MCF 10A (cell line): ENCODE measurements at regions not wholly inside any gene's neighbourhood (a gene's known extent, or its start where the extent isn't known, plus 50 kb on each side); places are given as distances from the start of the nearest gene placed in this dataset.

ENCODE experiments used
- BruUV-seq: library from RNA; stranded (reverse); fragments of 400-500 nt; replicated peaks from 2 replicates; lab custom pipeline; 2021; lab: Mats Ljungman, UMichigan
- CTCF ChIA-PET: fragments of 300-600 bp; sonication (Branson Sonifier 250); formaldehyde crosslinking; extraction: SDS; loops from one replicate; lab custom pipeline; 2021; ENCODE audit warnings: antibody characterized with exemption, inconsistent platforms; lab: Yijun Ruan, JAX
- POLR2A ChIA-PET: fragments of 300-600, 350-650 bp; sonication (Branson Sonifier 250); formaldehyde crosslinking; extraction: SDS; loops from one replicate; lab custom pipeline; 2020; ENCODE audit warnings: antibody characterized with exemption, inconsistent platforms; lab: Yijun Ruan, JAX
- DNase-seq: peaks from one replicate; pipeline ENCODE4 v3.0.0-alpha.2; 2018; ENCODE audit not compliant: unreplicated experiment
- H3K27ac Mint-ChIP-seq: one replicate; pipeline ENCODE4 v1.8.0; 2022; ENCODE audit warnings: mild to moderate bottlenecking, low read depth, mixed read lengths; ENCODE audit not compliant: unreplicated experiment
- H3K27me3 Mint-ChIP-seq: one replicate; pipeline ENCODE4 v1.8.0; 2022; ENCODE audit warnings: mixed read lengths; ENCODE audit not compliant: insufficient read depth, unreplicated experiment
- H3K36me3 Mint-ChIP-seq: one replicate; pipeline ENCODE4 v1.8.0; 2022; ENCODE audit warnings: mild to moderate bottlenecking, moderate library complexity, mixed read lengths; ENCODE audit not compliant: insufficient read depth, unreplicated experiment
- H3K4me1 Mint-ChIP-seq: one replicate; pipeline ENCODE4 v1.8.0; 2022; ENCODE audit warnings: mixed read lengths; ENCODE audit not compliant: insufficient read depth, unreplicated experiment
- H3K4me3 Mint-ChIP-seq: one replicate; pipeline ENCODE4 v1.8.0; 2022; ENCODE audit warnings: mild to moderate bottlenecking, moderate library complexity, mixed read lengths; ENCODE audit not compliant: unreplicated experiment
- H3K9me3 Mint-ChIP-seq: one replicate; pipeline ENCODE4 v1.8.0; 2022; ENCODE audit warnings: mixed read lengths; ENCODE audit not compliant: unreplicated experiment
- CTCF ChIP-seq: fragments of 200-600 bp; IDR thresholded peaks from one replicate; pipeline ENCODE4 v1.8.0; 2022; ENCODE audit warnings: antibody characterized with exemption, mild to moderate bottlenecking; ENCODE audit not compliant: unreplicated experiment
- intact Hi-C: fragments of 100-400 bp; cut with micrococcal nuclease; formaldehyde crosslinking; loops from 2 replicates; pipeline ENCODE4 v1.14.1; 2022

GRCh38 chr4:187618701-187619281 lies 376.8 kb upstream of the ZFP42 start:
- Mint-ChIP-seq H3K4me1 (peaks cover 11% of the 10 kb centered on the region), H3K9me3 (peaks cover 3% of the 10 kb centered on the region), H3K4me3 (no peak overlapping the region), H3K36me3 (no peaks in the 10 kb centered on the region), H3K27me3 (no peaks in the 10 kb centered on the region), H3K27ac (peak overlapping the region; percentile 57)
- BruUV-seq = no TSS peak
- no peak for TF ChIP-seq CTCF
- POLR2A ChIA-PET = interaction anchor here (0.6 to 1.7 kb wide), 4 partner anchors 11 to 1375 kb away, joined by 3 to 4 read pairs (median 4); no protein-coding TSS in a partner anchor
- intact Hi-C loops = no loop called here
- CTCF ChIA-PET = interaction anchor here (0.6 to 1.3 kb wide), 4 partner anchors 10 to 812 kb away, joined by 3 read pairs; no protein-coding TSS in a partner anchor
- DNase-seq = peak; percentile 41

GRCh38 chr4:187619319-187619718 lies 376.3 kb upstream of the ZFP42 start:
- no peaks in the 10 kb centered on the region for H3K27me3 Mint-ChIP-seq

GRCh38 chr4:187632260-187632995 lies 363.1 kb upstream of the ZFP42 start:
- Mint-ChIP-seq H3K27me3 (no peaks in the 10 kb centered on the region), H3K27ac (no peak overlapping the region), H3K4me3 (no peak overlapping the region), H3K36me3 (no peaks in the 10 kb centered on the region), H3K4me1 (no peaks in the 10 kb centered on the region), H3K9me3 (no peaks in the 10 kb centered on the region)
- DNase-seq = no peak
- ChIA-PET CTCF (interaction anchor here (0.6 kb wide), 1 partner anchor 276 kb away, joined by 3 read pairs; no protein-coding TSS in a partner anchor), POLR2A (interaction anchor here (1.0 kb wide), 1 partner anchor 11 kb away, joined by 4 read pairs; no protein-coding TSS in a partner anchor)
- intact Hi-C loops = no loop called here
- no peak for TF ChIP-seq CTCF
- BruUV-seq = no TSS peak

More at GRCh38 chr4:187619319-187619718, 376.3 kb upstream of the ZFP42 start:
- no peak for DNase-seq
- POLR2A ChIA-PET = interaction anchor here (0.6 to 1.7 kb wide), 4 partner anchors 12 to 1375 kb away, joined by 3 to 4 read pairs (median 4); no protein-coding TSS in a partner anchor
- no peak for TF ChIP-seq CTCF
- Mint-ChIP-seq H3K9me3 (peaks cover 8% of the 10 kb centered on the region), H3K36me3 (no peaks in the 10 kb centered on the region), H3K4me1 (peaks cover 11% of the 10 kb centered on the region), H3K27ac (peak overlapping the region; percentile 57), H3K4me3 (no peak overlapping the region)
- no TSS peak for BruUV-seq
- intact Hi-C loops = no loop called here
- CTCF ChIA-PET = interaction anchor here (0.6 to 1.3 kb wide), 4 partner anchors 11 to 812 kb away, joined by 3 read pairs; no protein-coding TSS in a partner anchor

- ChIA-PET CTCF (interaction anchor here (0.6 kb wide), 1 partner anchor 667 kb away, joined by 3 read pairs; no protein-coding TSS in a partner anchor), POLR2A (no interaction called here)
- no peak for TF ChIP-seq CTCF
- Mint-ChIP-seq H3K4me1 (no peaks in the 10 kb centered on the region), H3K9me3 (no peaks in the 10 kb centered on the region), H3K36me3 (no peaks in the 10 kb centered on the region), H3K27me3 (no peaks in the 10 kb centered on the region), H3K27ac (no peak overlapping the region), H3K4me3 (no peak overlapping the region)
- no peak for DNase-seq
- intact Hi-C loops = no loop called here
- no TSS peak for BruUV-seq
Measured at GRCh38 chr4:187633245-187633644, 362.3 kb upstream of the ZFP42 start.
